ENCODE measurements at regions not wholly inside any gene's neighbourhood (a gene's known extent, or its start where the extent isn't known, plus 50 kb on each side); places are given as distances from the start of the nearest gene placed in this dataset.
"Not testable (repeated sequence)": the region's sequence is repeated elsewhere in the genome, so short reads cannot be mapped to it uniquely, and the experiment has no call there.

GRCh38 chr12:42030588-42030987 is 114.1 kb downstream of the GXYLT1 start:
- DNase-seq (ENCODE audit: low read depth), result no peak

GRCh38 chr12:42027546-42027945 is 117.1 kb downstream of the GXYLT1 start:
- DNase-seq (ENCODE audit: low read depth), result no peak

GRCh38 chr12:42024495-42024830 is 120.2 kb downstream of the GXYLT1 start:
- DNase-seq (ENCODE audit: low read depth), result no peak

- peak; percentile 80 for DNase-seq (ENCODE audit: low read depth)
Measured at GRCh38 chr12:42023733-42024494, 120.8 kb downstream of the GXYLT1 start.

- DNase-seq (ENCODE audit: low read depth), result not testable (repeated sequence)
Measured at GRCh38 chr12:42021937-42022336, 122.7 kb downstream of the GXYLT1 start.

GRCh38 chr12:42021469-42021868 is 123.2 kb downstream of the GXYLT1 start:
- no peak for DNase-seq (ENCODE audit: low read depth)

- DNase-seq (ENCODE audit: low read depth), result no peak
Measured at GRCh38 chr12:42020226-42020625, 124.4 kb downstream of the GXYLT1 start.

GRCh38 chr12:42019746-42020145 is 124.9 kb downstream of the GXYLT1 start:
- DNase-seq (ENCODE audit: low read depth), result no peak

- DNase-seq (ENCODE audit: low read depth), result no peak
Measured at GRCh38 chr12:42017051-42017450, 127.6 kb downstream of the GXYLT1 start.

GRCh38 chr12:42015051-42015461 is 129.6 kb downstream of the GXYLT1 start:
- peak; percentile 10 for DNase-seq (ENCODE audit: low read depth)

GRCh38 chr12:42012501-42012900 is 132.2 kb downstream of the GXYLT1 start:
- DNase-seq (ENCODE audit: low read depth), result peak; percentile 3

- DNase-seq (ENCODE audit: low read depth), result no peak
Measured at GRCh38 chr12:42010715-42011114, 134.0 kb downstream of the GXYLT1 start.

- DNase-seq (ENCODE audit: low read depth), result no peak
Measured at GRCh38 chr12:42010257-42010656, 134.4 kb downstream of the GXYLT1 start.

- DNase-seq (ENCODE audit: low read depth), result no peak
Measured at GRCh38 chr12:42008996-42009395, 135.7 kb downstream of the GXYLT1 start.

- no peak for DNase-seq (ENCODE audit: low read depth)
Measured at GRCh38 chr12:42003031-42003430, 141.6 kb downstream of the GXYLT1 start.

GRCh38 chr12:42002563-42002962 is 142.1 kb downstream of the GXYLT1 start:
- no peak for DNase-seq (ENCODE audit: low read depth)

- DNase-seq (ENCODE audit: low read depth), result no peak
Measured at GRCh38 chr12:41998436-41998835, 146.2 kb downstream of the GXYLT1 start.

- no peak for DNase-seq (ENCODE audit: low read depth)
Measured at GRCh38 chr12:41993283-41993682, 151.4 kb downstream of the GXYLT1 start.

GRCh38 chr12:41992692-41993215 is 151.9 kb downstream of the GXYLT1 start:
- DNase-seq (ENCODE audit: low read depth), result no peak

GRCh38 chr12:41992022-41992421 is 152.7 kb downstream of the GXYLT1 start:
- no peak for DNase-seq (ENCODE audit: low read depth)

GRCh38 chr12:41988715-41989114 is 156.0 kb downstream of the GXYLT1 start:
- peak; percentile 10 for DNase-seq (ENCODE audit: low read depth)

GRCh38 chr12:41986513-41986912 is 158.2 kb downstream of the GXYLT1 start:
- not testable (repeated sequence) for DNase-seq (ENCODE audit: low read depth)

GRCh38 chr12:41983856-41984255 is 160.8 kb downstream of the GXYLT1 start:
- DNase-seq (ENCODE audit: low read depth), result no peak
